ENCODE measurements at regions not wholly inside any gene's neighbourhood (a gene's known extent, or its start where the extent isn't known, plus 50 kb on each side); places are given as distances from the start of the nearest gene placed in this dataset.

GRCh38 chr15:69603369-69604071 lies 150.9 kb downstream of the RPLP1 start:
- Histone ChIP-seq H3K9ac (ENCODE audit: low read length) (no peak overlapping the region), H3K4me3 (ENCODE audit: low read depth, low read length) (no peak overlapping the region), H3K27ac (ENCODE audit: low read depth, low read length) (no peak overlapping the region), H3K27me3 (ENCODE audit: control insufficient read depth, insufficient read depth, low read length) (peaks cover 14% of the 10 kb centered on the region; the same call in 1 of the 2 replicates), H3K36me3 (ENCODE audit: control insufficient read depth, insufficient read depth, low read length) (no peaks in the 10 kb centered on the region), H3K4me1 (ENCODE audit: control insufficient read depth, insufficient read depth, low read length) (no peaks in the 10 kb centered on the region; the same call in 1 of the 2 replicates), H3K9me3 (ENCODE audit: control insufficient read depth, insufficient read depth, low read depth, low read length) (no peaks in the 10 kb centered on the region)

GRCh38 chr15:69604072-69604411 lies 151.4 kb downstream of the RPLP1 start:
- no peaks in the 10 kb centered on the region for H3K9me3 ChIP-seq (ENCODE audit: control insufficient read depth, insufficient read depth, low read depth, low read length)
- no peaks in the 10 kb centered on the region; the same call in 1 of the 2 replicates for H3K4me1 ChIP-seq (ENCODE audit: control insufficient read depth, insufficient read depth, low read length)
- H3K27me3 ChIP-seq (ENCODE audit: control insufficient read depth, insufficient read depth, low read length), result peaks cover 10% of the 10 kb centered on the region; the same call in 1 of the 2 replicates

GRCh38 chr15:69606144-69606543 lies 153.5 kb downstream of the RPLP1 start:
- no peaks in the 10 kb centered on the region for H3K36me3 ChIP-seq (ENCODE audit: control insufficient read depth, insufficient read depth, low read length)
- H3K27me3 ChIP-seq (ENCODE audit: control insufficient read depth, insufficient read depth, low read length), result peaks cover 2% of the 10 kb centered on the region; the same call in 1 of the 2 replicates
- no peak overlapping the region for H3K27ac ChIP-seq (ENCODE audit: low read depth, low read length)
- no peaks in the 10 kb centered on the region for H3K9me3 ChIP-seq (ENCODE audit: control insufficient read depth, insufficient read depth, low read depth, low read length)
- no peak overlapping the region for H3K4me3 ChIP-seq (ENCODE audit: low read depth, low read length)
- H3K9ac ChIP-seq (ENCODE audit: low read length), result no peak overlapping the region
- no peaks in the 10 kb centered on the region; the same call in 1 of the 2 replicates for H3K4me1 ChIP-seq (ENCODE audit: control insufficient read depth, insufficient read depth, low read length)

More at GRCh38 chr15:69604072-69604411, 151.4 kb downstream of the RPLP1 start:
- Histone ChIP-seq H3K36me3 (ENCODE audit: control insufficient read depth, insufficient read depth, low read length) (no peaks in the 10 kb centered on the region), H3K9ac (ENCODE audit: low read length) (no peak overlapping the region), H3K4me3 (ENCODE audit: low read depth, low read length) (no peak overlapping the region), H3K27ac (ENCODE audit: low read depth, low read length) (no peak overlapping the region)

DNA sequence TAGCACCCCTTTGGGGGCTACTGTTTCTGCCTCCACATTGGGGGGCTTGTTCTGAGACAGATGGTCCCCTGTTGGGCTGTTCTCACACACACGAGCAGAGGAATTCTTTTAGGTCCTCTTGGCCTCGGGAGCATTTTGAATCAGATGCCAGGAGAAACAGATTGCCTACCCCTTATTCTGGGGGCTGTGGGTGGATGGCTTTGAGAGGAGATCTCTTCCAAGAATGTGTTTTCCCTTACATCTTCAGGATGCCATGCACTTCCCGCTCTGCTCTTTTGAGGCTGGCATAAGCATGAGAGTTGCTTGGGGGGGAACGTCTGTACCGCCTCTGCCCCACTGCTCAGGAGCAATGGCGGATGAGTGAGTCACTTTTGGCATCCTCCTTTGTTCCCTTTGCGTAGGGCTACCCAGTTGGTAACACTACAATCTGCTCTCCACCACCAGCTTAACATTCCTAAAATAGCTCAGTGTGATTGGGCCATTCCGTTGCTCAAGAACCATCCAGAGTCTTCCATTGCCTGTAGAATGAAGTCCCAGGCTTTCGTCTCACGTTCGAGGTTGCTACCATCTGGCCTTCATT lies 154.4 kb downstream of the RPLP1 start:
- Histone ChIP-seq H3K27ac (ENCODE audit: low read depth, low read length) (no peak overlapping the region), H3K4me3 (ENCODE audit: low read depth, low read length) (no peak overlapping the region), H3K9me3 (ENCODE audit: control insufficient read depth, insufficient read depth, low read depth, low read length) (no peaks in the 10 kb centered on the region), H3K9ac (ENCODE audit: low read length) (no peak overlapping the region), H3K4me1 (ENCODE audit: control insufficient read depth, insufficient read depth, low read length) (no peaks in the 10 kb centered on the region; the same call in 1 of the 2 replicates), H3K27me3 (ENCODE audit: control insufficient read depth, insufficient read depth, low read length) (no peaks in the 10 kb centered on the region; the same call in 1 of the 2 replicates), H3K36me3 (ENCODE audit: control insufficient read depth, insufficient read depth, low read length) (no peaks in the 10 kb centered on the region)

DNA sequence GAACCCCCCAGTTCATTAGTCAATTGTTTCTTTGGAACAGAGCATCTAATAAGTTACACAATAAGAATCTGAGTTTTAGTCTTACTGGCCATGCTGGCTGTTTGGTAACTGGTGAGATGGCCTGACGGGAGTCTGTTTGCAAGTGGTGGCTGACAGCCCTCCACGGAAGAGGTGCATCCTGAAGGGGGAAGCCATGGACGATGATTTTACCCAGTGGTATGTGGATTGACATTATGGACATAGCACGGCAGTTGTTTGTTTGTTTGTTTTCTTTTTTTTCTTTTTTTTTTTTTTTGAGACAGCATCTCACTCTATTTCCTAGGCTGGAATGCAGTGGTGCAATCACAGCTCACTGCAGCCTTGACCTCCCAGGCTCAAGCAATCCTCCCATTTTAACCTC lies 156.0 kb downstream of the RPLP1 start:
- Histone ChIP-seq H3K27ac (ENCODE audit: low read depth, low read length) (no peak overlapping the region), H3K4me1 (ENCODE audit: control insufficient read depth, insufficient read depth, low read length) (no peaks in the 10 kb centered on the region; the same call in 1 of the 2 replicates), H3K36me3 (ENCODE audit: control insufficient read depth, insufficient read depth, low read length) (no peaks in the 10 kb centered on the region), H3K9ac (ENCODE audit: low read length) (no peak overlapping the region), H3K4me3 (ENCODE audit: low read depth, low read length) (no peak overlapping the region), H3K27me3 (ENCODE audit: control insufficient read depth, insufficient read depth, low read length) (no peaks in the 10 kb centered on the region), H3K9me3 (ENCODE audit: control insufficient read depth, insufficient read depth, low read depth, low read length) (no peaks in the 10 kb centered on the region)

GRCh38 chr15:69609176-69609575 lies 156.6 kb downstream of the RPLP1 start:
- no peaks in the 10 kb centered on the region for H3K9me3 ChIP-seq (ENCODE audit: control insufficient read depth, insufficient read depth, low read depth, low read length)
- no peak overlapping the region for H3K27ac ChIP-seq (ENCODE audit: low read depth, low read length)
- H3K9ac ChIP-seq (ENCODE audit: low read length), result no peak overlapping the region
- H3K36me3 ChIP-seq (ENCODE audit: control insufficient read depth, insufficient read depth, low read length), result no peaks in the 10 kb centered on the region
- H3K4me3 ChIP-seq (ENCODE audit: low read depth, low read length), result no peak overlapping the region
- no peaks in the 10 kb centered on the region; the same call in 1 of the 2 replicates for H3K4me1 ChIP-seq (ENCODE audit: control insufficient read depth, insufficient read depth, low read length)
- H3K27me3 ChIP-seq (ENCODE audit: control insufficient read depth, insufficient read depth, low read length), result no peaks in the 10 kb centered on the region

- H3K4me3 ChIP-seq (ENCODE audit: low read depth, low read length), result no peak overlapping the region
- H3K9ac ChIP-seq (ENCODE audit: low read length), result no peak overlapping the region
- H3K4me1 ChIP-seq (ENCODE audit: control insufficient read depth, insufficient read depth, low read length), result no peaks in the 10 kb centered on the region; the same call in 1 of the 2 replicates
- no peaks in the 10 kb centered on the region for H3K27me3 ChIP-seq (ENCODE audit: control insufficient read depth, insufficient read depth, low read length)
- no peaks in the 10 kb centered on the region for H3K36me3 ChIP-seq (ENCODE audit: control insufficient read depth, insufficient read depth, low read length)
- H3K9me3 ChIP-seq (ENCODE audit: control insufficient read depth, insufficient read depth, low read depth, low read length), result no peaks in the 10 kb centered on the region
- no peak overlapping the region for H3K27ac ChIP-seq (ENCODE audit: low read depth, low read length)
Measured at GRCh38 chr15:69609776-69610175, 157.2 kb downstream of the RPLP1 start.

DNA sequence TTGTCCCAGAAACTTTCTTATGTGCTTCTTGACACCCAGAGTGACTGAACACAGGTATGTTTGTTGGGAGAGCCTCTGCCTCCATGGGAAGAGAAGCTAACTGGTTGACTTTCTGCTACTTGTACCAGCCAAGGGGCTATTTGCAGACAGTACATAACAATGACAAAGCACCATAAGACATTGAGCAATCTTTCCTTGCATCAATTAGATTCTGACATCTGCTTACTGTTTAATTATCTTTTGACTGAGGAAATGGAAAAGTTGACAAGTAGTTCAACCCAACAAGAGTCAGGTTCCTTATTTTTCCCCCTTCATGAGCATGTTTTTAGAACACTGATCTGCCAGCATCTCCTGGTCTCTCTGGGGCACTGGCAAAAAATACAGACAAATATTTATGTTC lies 157.7 kb downstream of the RPLP1 start:
- no peak overlapping the region for H3K4me3 ChIP-seq (ENCODE audit: low read depth, low read length)
- no peaks in the 10 kb centered on the region for H3K27me3 ChIP-seq (ENCODE audit: control insufficient read depth, insufficient read depth, low read length)
- no peak overlapping the region for H3K27ac ChIP-seq (ENCODE audit: low read depth, low read length)
- H3K9me3 ChIP-seq (ENCODE audit: control insufficient read depth, insufficient read depth, low read depth, low read length), result no peaks in the 10 kb centered on the region
- H3K9ac ChIP-seq (ENCODE audit: low read length), result no peak overlapping the region
- no peaks in the 10 kb centered on the region for H3K36me3 ChIP-seq (ENCODE audit: control insufficient read depth, insufficient read depth, low read length)
- no peaks in the 10 kb centered on the region; the same call in 1 of the 2 replicates for H3K4me1 ChIP-seq (ENCODE audit: control insufficient read depth, insufficient read depth, low read length)

DNA sequence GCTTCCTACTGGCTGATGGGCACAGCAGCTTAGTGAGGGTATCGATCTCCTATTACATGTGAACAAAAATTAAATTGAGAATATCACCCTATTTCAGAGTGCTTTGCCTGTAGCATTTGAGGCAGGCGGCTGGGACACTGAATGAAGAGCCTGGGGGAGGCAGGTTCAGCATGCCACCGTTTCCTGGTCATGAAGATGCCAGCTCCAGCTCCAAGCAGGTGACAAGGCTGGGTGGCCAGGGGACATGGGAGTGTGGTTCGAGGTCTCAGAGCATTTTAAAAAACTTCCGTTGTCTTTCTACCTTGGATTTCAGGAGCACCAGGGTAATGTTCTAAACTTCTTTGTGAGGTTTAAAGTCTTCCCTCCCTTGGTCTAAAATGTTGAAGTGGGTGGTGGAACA lies 158.2 kb downstream of the RPLP1 start:
- Histone ChIP-seq H3K4me3 (ENCODE audit: low read depth, low read length) (no peak overlapping the region), H3K9ac (ENCODE audit: low read length) (no peak overlapping the region), H3K36me3 (ENCODE audit: control insufficient read depth, insufficient read depth, low read length) (no peaks in the 10 kb centered on the region), H3K27me3 (ENCODE audit: control insufficient read depth, insufficient read depth, low read length) (no peaks in the 10 kb centered on the region), H3K4me1 (ENCODE audit: control insufficient read depth, insufficient read depth, low read length) (no peaks in the 10 kb centered on the region; the same call in 1 of the 2 replicates), H3K9me3 (ENCODE audit: control insufficient read depth, insufficient read depth, low read depth, low read length) (no peaks in the 10 kb centered on the region), H3K27ac (ENCODE audit: low read depth, low read length) (no peak overlapping the region)

DNA sequence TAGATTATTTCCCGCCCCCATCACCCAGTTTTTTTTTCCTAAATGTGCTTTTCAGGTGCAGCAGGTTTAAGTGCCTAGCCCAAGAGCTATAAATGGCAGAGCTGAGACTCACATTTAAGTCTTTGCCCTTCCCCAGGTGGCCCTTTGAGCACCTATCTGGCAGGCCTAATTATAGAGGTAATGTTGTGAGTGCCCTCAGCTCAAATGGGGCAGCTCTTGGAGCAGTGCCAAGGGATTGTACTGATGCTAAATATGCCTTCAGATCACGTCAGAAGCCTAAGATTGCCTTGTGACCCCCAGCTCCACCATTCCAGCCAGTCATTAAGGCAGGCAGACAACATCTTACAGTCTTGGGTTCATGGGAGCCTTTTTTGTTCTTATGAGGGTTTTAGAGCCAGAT lies 159.5 kb downstream of the RPLP1 start:
- no peaks in the 10 kb centered on the region; the same call in 1 of the 2 replicates for H3K4me1 ChIP-seq (ENCODE audit: control insufficient read depth, insufficient read depth, low read length)
- no peaks in the 10 kb centered on the region for H3K27me3 ChIP-seq (ENCODE audit: control insufficient read depth, insufficient read depth, low read length)
- no peak overlapping the region for H3K9ac ChIP-seq (ENCODE audit: low read length)
- no peak overlapping the region for H3K27ac ChIP-seq (ENCODE audit: low read depth, low read length)
- no peak overlapping the region for H3K4me3 ChIP-seq (ENCODE audit: low read depth, low read length)
- H3K9me3 ChIP-seq (ENCODE audit: control insufficient read depth, insufficient read depth, low read depth, low read length), result no peaks in the 10 kb centered on the region
- no peaks in the 10 kb centered on the region for H3K36me3 ChIP-seq (ENCODE audit: control insufficient read depth, insufficient read depth, low read length)

GRCh38 chr15:69613182-69613581 lies 160.6 kb downstream of the RPLP1 start:
- H3K4me1 ChIP-seq (ENCODE audit: control insufficient read depth, insufficient read depth, low read length), result no peaks in the 10 kb centered on the region
- no peak overlapping the region for H3K9ac ChIP-seq (ENCODE audit: low read length)
- H3K4me3 ChIP-seq (ENCODE audit: low read depth, low read length), result no peak overlapping the region
- no peaks in the 10 kb centered on the region for H3K9me3 ChIP-seq (ENCODE audit: control insufficient read depth, insufficient read depth, low read depth, low read length)
- no peaks in the 10 kb centered on the region for H3K27me3 ChIP-seq (ENCODE audit: control insufficient read depth, insufficient read depth, low read length)
- no peaks in the 10 kb centered on the region for H3K36me3 ChIP-seq (ENCODE audit: control insufficient read depth, insufficient read depth, low read length)
- no peak overlapping the region for H3K27ac ChIP-seq (ENCODE audit: low read depth, low read length)

All from HUES6 (cell line).